ENCODE measurements at regions not wholly inside any gene's neighbourhood (a gene's known extent, or its start where the extent isn't known, plus 50 kb on each side); places are given as distances from the start of the nearest gene placed in this dataset.

GRCh38 chr15:95417761-95418160 is 912.7 kb upstream of the NR2F2 start:
- DNase-seq, result no peak

GRCh38 chr15:95422255-95422654 is 908.2 kb upstream of the NR2F2 start:
- DNase-seq, result no peak

- no peak for DNase-seq
Observed at GRCh38 chr15:95425859-95426258, 904.6 kb upstream of the NR2F2 start.

- DNase-seq, result no peak
Observed at GRCh38 chr15:95429345-95429744, 901.2 kb upstream of the NR2F2 start.

- DNase-seq, result no peak
Observed at GRCh38 chr15:95431518-95431917, 899.0 kb upstream of the NR2F2 start.

GRCh38 chr15:95432878-95433405 is 897.6 kb upstream of the NR2F2 start:
- DNase-seq, result no peak

GRCh38 chr15:95439922-95440376 is 890.6 kb upstream of the NR2F2 start:
- no peak for DNase-seq

- DNase-seq, result no peak
Observed at GRCh38 chr15:95440712-95441111, 889.8 kb upstream of the NR2F2 start.

GRCh38 chr15:95442107-95442719 is 888.3 kb upstream of the NR2F2 start:
- no peak for DNase-seq

GRCh38 chr15:95444860-95445259 is 885.6 kb upstream of the NR2F2 start:
- DNase-seq, result no peak

- peak; percentile 92 to 94 for DNase-seq
Observed at GRCh38 chr15:95446854-95447253, 883.6 kb upstream of the NR2F2 start.

- no peak for DNase-seq
Observed at GRCh38 chr15:95447486-95447885, 883.0 kb upstream of the NR2F2 start.

GRCh38 chr15:95448531-95449229 is 881.8 kb upstream of the NR2F2 start:
- DNase-seq, result no peak

- DNase-seq, result no peak
Observed at GRCh38 chr15:95449230-95449628, 881.3 kb upstream of the NR2F2 start.

GRCh38 chr15:95450413-95450812 is 880.1 kb upstream of the NR2F2 start:
- no peak for DNase-seq

- no peak for DNase-seq
Observed at GRCh38 chr15:95451938-95452337, 878.6 kb upstream of the NR2F2 start.

- no peak for DNase-seq
Observed at GRCh38 chr15:95454403-95455262, 875.9 kb upstream of the NR2F2 start.

- DNase-seq, result no peak
Observed at GRCh38 chr15:95457520-95457919, 873.0 kb upstream of the NR2F2 start.

- DNase-seq, result no peak
Observed at GRCh38 chr15:95458721-95459120, 871.8 kb upstream of the NR2F2 start.

GRCh38 chr15:95459273-95459672 is 871.2 kb upstream of the NR2F2 start:
- no peak for DNase-seq

- no peak for DNase-seq
Observed at GRCh38 chr15:95464509-95464908, 866.0 kb upstream of the NR2F2 start.

- no peak for DNase-seq
Observed at GRCh38 chr15:95468820-95469219, 861.7 kb upstream of the NR2F2 start.

- no peak for DNase-seq
Observed at GRCh38 chr15:95469496-95470000, 861.0 kb upstream of the NR2F2 start.

Data from AML-193 (cell line).